GM23248 (cell line): ENCODE measurements at regions not wholly inside any gene's neighbourhood (a gene's known extent, or its start where the extent isn't known, plus 50 kb on each side); places are given as distances from the start of the nearest gene placed in this dataset.

Source experiments
- EZH2 ChIP-seq: fragments of 200-600 bp; sonication (generic); IDR thresholded peaks from 2 replicates; pipeline ENCODE4 v1.6.1; 2018; ENCODE audit warnings: antibody characterized with exemption, mild to moderate bottlenecking; ENCODE audit not compliant: insufficient read depth, poor library complexity, severe bottlenecking
- EZH2phosphoT487 ChIP-seq: fragments of 200-600 bp; sonication (generic); IDR thresholded peaks from 2 replicates; pipeline ENCODE4 v1.6.1; 2018; ENCODE audit warnings: antibody characterized with exemption, moderate library complexity, mild to moderate bottlenecking, low read depth; ENCODE audit not compliant: insufficient read depth

DNA sequence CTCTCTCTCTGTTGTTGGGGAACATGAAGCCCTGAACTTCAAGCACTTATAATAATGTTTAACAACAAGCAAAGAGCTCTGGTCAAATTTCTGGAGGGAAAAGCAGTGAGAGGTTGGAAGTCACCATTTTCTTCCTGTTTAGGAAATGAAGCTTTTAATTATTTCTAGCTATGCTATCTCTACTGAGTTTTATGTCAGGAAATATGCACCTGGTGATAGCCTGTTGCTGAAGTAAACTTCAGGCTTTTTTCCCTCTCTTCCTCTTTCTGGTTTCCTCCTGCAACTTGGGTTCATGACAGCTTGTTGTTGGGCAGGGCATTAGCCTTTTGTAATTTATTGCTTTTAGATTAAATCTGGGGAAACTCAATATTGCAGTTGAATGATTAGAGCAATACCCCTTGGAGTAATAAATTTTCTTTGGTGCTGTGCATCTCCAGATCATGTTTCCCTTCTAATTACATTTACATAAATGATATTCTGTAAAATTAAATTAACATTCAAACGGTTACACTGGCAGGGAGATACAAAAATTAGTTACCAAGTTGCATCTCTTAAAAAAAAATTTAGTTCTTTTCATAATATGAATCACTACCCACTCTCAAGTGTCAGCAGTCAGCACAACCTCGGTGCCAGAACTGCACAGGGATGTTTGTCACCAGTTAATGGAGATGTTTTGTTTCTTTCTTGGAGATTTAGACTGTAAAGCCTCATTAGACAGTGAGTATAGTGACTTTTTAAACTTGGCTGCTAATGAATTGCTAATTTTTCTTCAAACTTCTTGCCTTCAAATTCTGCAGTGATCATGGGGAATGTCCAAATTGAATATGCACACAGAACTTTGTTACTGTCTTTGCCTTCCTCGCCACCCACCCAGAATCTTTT is 466.6 kb upstream of the ETAA1 start:
- no peak for TF ChIP-seq EZH2
- no peak for TF ChIP-seq EZH2phosphoT487
